HFFc6 (cell line): ENCODE measurements at regions not wholly inside any gene's neighbourhood (a gene's known extent, or its start where the extent isn't known, plus 50 kb on each side); places are given as distances from the start of the nearest gene placed in this dataset.

Experiments
- DNase-seq: peaks from one replicate; pipeline ENCODE4 v3.0.0-alpha.2; 2018
- H3K27ac Mint-ChIP-seq: 2 replicates; pipeline ENCODE4 v1.8.0; 2020; ENCODE audit warnings: mild to moderate bottlenecking, mixed read lengths
- H3K27me3 Mint-ChIP-seq: 2 replicates; pipeline ENCODE4 v1.8.0; 2021; ENCODE audit warnings: mild to moderate bottlenecking, moderate library complexity, mixed read lengths; ENCODE audit not compliant: insufficient read depth
- H3K36me3 Mint-ChIP-seq: 2 replicates; pipeline ENCODE4 v1.8.0; 2021; ENCODE audit warnings: low read depth, mixed read lengths
- H3K4me1 Mint-ChIP-seq: 2 replicates; pipeline ENCODE4 v1.8.0; 2020; ENCODE audit warnings: low read depth, mixed read lengths
- H3K4me3 Mint-ChIP-seq: 2 replicates; pipeline ENCODE4 v1.8.0; 2020; ENCODE audit warnings: mild to moderate bottlenecking, moderate library complexity, mixed read lengths
- H3K9me3 Mint-ChIP-seq: 2 replicates; pipeline ENCODE4 v1.8.0; 2020; ENCODE audit warnings: mild to moderate bottlenecking, mixed read lengths
- CTCF ChIP-seq: fragments of 200-600 bp; sonication (generic); IDR thresholded peaks from 2 replicates; pipeline ENCODE4 v1.5.0; 2021; ENCODE audit warnings: antibody characterized with exemption, mild to moderate bottlenecking

- no peaks in the 10 kb centered on the region for H3K4me1 Mint-ChIP-seq
- H3K4me3 Mint-ChIP-seq = no peak overlapping the region
- H3K36me3 Mint-ChIP-seq = no peaks in the 10 kb centered on the region; the same call in 1 of the 2 replicates
- TF ChIP-seq CTCF = no peak
- peaks cover 3% of the 10 kb centered on the region for H3K27me3 Mint-ChIP-seq
- H3K27ac Mint-ChIP-seq = no peak overlapping the region
- no peak for DNase-seq
- peaks cover 56% of the 10 kb centered on the region for H3K9me3 Mint-ChIP-seq
These were observed 67.1 kb downstream of the SERPINA3 start for GRCh38 chr14:94679106-94679810.

GRCh38 chr14:94677747-94678146 lies 65.6 kb downstream of the SERPINA3 start:
- no peak for TF ChIP-seq CTCF
- no peak overlapping the region for H3K27ac Mint-ChIP-seq
- peaks cover 3% of the 10 kb centered on the region for H3K27me3 Mint-ChIP-seq
- no peak for DNase-seq
- no peaks in the 10 kb centered on the region for H3K4me1 Mint-ChIP-seq
- H3K4me3 Mint-ChIP-seq = no peak overlapping the region
- H3K36me3 Mint-ChIP-seq = no peaks in the 10 kb centered on the region; the same call in 1 of the 2 replicates
- H3K9me3 Mint-ChIP-seq = peaks cover 46% of the 10 kb centered on the region

- no peak for TF ChIP-seq CTCF
- no peak overlapping the region for H3K4me3 Mint-ChIP-seq
These were observed 65.0 kb downstream of the SERPINA3 start for GRCh38 chr14:94677213-94677612.

GRCh38 chr14:94676495-94677185 lies 64.4 kb downstream of the SERPINA3 start:
- Mint-ChIP-seq H3K9me3 (peaks cover 56% of the 10 kb centered on the region), H3K4me3 (no peak overlapping the region), H3K4me1 (no peaks in the 10 kb centered on the region), H3K36me3 (no peaks in the 10 kb centered on the region; the same call in 1 of the 2 replicates), H3K27ac (no peak overlapping the region), H3K27me3 (peaks cover 3% of the 10 kb centered on the region; the same call in 1 of the 2 replicates)
- no peak for TF ChIP-seq CTCF
- DNase-seq = no peak

More at GRCh38 chr14:94677213-94677612, 65.0 kb downstream of the SERPINA3 start:
- no peak overlapping the region for H3K27ac Mint-ChIP-seq
- H3K9me3 Mint-ChIP-seq = peaks cover 50% of the 10 kb centered on the region
- H3K27me3 Mint-ChIP-seq = peaks cover 3% of the 10 kb centered on the region
- no peaks in the 10 kb centered on the region for H3K4me1 Mint-ChIP-seq
- no peaks in the 10 kb centered on the region; the same call in 1 of the 2 replicates for H3K36me3 Mint-ChIP-seq
- no peak for DNase-seq

GRCh38 chr14:94675036-94675435 lies 62.8 kb downstream of the SERPINA3 start:
- no peak for DNase-seq
- H3K27ac Mint-ChIP-seq = no peak overlapping the region
- H3K4me3 Mint-ChIP-seq = no peak overlapping the region

More at GRCh38 chr14:94675036-94675435, 62.8 kb downstream of the SERPINA3 start:
- no peaks in the 10 kb centered on the region for H3K4me1 Mint-ChIP-seq
- TF ChIP-seq CTCF = no peak
- H3K36me3 Mint-ChIP-seq = no peaks in the 10 kb centered on the region; the same call in 1 of the 2 replicates
- H3K9me3 Mint-ChIP-seq = peaks cover 57% of the 10 kb centered on the region
- H3K27me3 Mint-ChIP-seq = peaks cover 3% of the 10 kb centered on the region; the same call in 1 of the 2 replicates
